GM12892 (cell line): ENCODE measurements at regions not wholly inside any gene's neighbourhood (a gene's known extent, or its start where the extent isn't known, plus 50 kb on each side); places are given as distances from the start of the nearest gene placed in this dataset.

Experiments
- POLR2A ChIP-seq: IDR thresholded peaks from 2 replicates; pipeline ENCODE4 v1.6.1; 2011; ENCODE audit warnings: low read depth, low read length, control low read depth
- POLR2AphosphoS5 ChIP-seq: IDR thresholded peaks from 2 replicates; pipeline ENCODE4 v1.6.1; 2011; ENCODE audit warnings: low read depth, low read length, control low read depth
- TAF1 ChIP-seq: IDR thresholded peaks from 2 replicates; pipeline ENCODE4 v1.6.1; 2011; ENCODE audit warnings: low read depth, mild to moderate bottlenecking, control low read depth, low read length, borderline replicate concordance

GRCh38 chr9:108423433-108423832 is 432.4 kb downstream of the ACTL7B start:
- no peak for TF ChIP-seq POLR2A
- no peak for TF ChIP-seq POLR2AphosphoS5
- TF ChIP-seq TAF1, result no peak
